ENCODE measurements at regions not wholly inside any gene's neighbourhood (a gene's known extent, or its start where the extent isn't known, plus 50 kb on each side); places are given as distances from the start of the nearest gene placed in this dataset.

DNA sequence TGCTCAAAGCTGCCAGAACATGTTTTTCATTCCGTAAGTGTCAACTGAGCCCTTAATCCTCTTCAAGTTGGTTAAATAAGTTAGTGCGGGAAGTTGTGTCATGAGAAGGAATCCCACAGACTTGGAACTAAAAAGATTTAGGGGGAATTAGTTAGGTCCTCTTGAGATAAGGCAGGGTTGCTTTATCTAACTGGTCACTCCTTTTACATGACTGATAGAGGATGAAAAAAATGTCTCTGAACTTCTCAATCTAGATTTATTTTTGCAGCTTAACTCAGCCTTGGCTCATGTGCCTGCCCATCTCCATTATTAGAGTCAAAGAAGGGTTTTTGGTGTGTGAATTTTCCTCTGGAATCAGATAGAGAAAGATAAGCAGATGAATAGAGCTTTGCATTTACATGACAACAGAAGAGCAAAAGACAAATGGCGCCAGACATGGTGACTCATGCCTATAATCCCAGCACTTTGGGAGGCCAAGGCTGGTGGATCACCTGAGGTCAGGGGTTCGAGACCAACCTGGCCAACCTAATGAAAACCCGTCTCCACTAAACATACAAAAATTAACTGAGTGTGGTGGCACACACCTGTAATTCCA lies 882.9 kb downstream of the RPA4 start:
- no peak for DNase-seq (ENCODE audit: low spot score)

- DNase-seq (ENCODE audit: low spot score), result no peak
Observed at GRCh38 chrX:97787311-97787710, 903.6 kb downstream of the RPA4 start.

DNA sequence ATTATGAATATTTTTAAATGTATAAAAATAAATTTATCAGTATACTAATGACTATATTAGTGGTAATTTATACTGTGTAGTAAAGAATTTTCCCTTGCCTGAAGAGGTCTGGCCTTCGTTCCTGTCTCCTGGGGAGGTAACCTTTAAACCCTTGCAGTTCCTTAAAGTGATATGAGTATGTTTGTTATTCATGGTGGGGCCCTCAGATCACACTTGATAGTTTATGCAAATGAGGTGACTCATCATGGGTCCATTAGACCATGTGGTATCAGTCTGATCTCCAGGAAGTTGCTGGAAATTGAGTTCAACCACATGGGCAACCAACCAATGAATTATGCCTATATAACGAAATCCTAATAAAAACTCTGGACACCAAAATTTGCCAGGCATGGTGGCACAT lies 904.1 kb downstream of the RPA4 start:
- DNase-seq (ENCODE audit: low spot score), result no peak

- no peak for DNase-seq (ENCODE audit: low spot score)
Observed at GRCh38 chrX:97790850-97791249, 907.1 kb downstream of the RPA4 start.

- no peak for DNase-seq (ENCODE audit: low spot score)
Observed at GRCh38 chrX:97797076-97797475, 913.4 kb downstream of the RPA4 start.

DNA sequence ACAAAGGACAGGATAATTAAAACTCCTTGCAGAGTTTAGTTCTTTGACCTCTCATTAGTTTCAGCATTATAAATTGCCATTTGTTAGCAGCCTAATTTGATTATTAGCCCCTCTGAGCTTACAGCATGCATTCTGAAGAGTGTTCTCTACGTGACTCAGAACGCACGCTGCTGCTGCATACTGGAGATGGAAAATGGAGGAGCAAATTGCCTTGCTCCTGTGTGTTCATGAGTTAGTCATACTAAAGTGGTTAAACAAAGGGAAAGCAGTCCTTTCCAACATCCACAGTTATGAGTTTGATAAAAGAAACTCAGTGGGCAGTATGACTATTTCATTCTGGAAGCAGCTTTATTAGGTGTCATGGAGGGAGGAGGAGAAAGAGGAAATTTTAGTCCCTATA lies 922.5 kb downstream of the RPA4 start:
- DNase-seq (ENCODE audit: low spot score), result peak; percentile 1

- no peak for DNase-seq (ENCODE audit: low spot score)
Observed at GRCh38 chrX:97806946-97807345, 923.2 kb downstream of the RPA4 start.

DNA sequence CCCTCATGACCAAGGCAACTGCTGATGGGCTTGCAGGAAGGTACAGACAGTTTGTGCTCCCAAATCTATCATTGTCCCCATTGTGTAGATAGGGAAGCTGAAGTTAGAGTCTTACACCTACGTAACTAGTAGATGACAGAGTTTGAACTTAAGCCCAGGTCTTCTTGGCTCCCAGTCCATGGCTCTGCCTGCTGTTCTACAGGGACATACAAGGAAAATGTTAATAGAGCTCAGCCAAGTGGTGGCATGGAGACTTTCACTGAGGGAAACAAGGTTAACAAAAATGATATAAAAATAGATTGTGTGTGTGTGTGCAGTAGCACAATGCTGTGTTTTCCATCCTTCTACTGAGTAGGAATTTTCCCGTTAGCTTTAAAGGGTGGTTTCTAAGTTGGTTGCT lies 936.5 kb downstream of the RPA4 start:
- DNase-seq (ENCODE audit: low spot score), result no peak

DNA sequence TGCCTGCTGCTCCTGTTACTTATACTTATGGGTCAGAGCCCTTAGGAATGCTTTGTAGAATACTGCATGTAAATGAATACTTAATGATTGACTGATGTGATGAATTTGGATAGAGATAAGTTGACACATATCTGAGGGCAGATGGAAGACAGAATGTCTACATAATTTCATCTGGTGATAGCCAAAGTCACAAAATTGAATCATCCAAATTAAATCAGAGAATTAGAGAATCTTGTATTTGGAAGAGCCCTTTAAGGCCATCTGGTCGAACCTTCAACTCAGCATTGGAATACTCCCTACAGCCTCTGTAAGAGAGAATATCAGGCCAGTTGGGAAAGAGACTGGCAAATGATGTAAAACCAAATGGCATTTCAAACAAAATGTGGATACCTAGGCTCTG lies 944.8 kb downstream of the RPA4 start:
- DNase-seq (ENCODE audit: low spot score), result no peak

DNA sequence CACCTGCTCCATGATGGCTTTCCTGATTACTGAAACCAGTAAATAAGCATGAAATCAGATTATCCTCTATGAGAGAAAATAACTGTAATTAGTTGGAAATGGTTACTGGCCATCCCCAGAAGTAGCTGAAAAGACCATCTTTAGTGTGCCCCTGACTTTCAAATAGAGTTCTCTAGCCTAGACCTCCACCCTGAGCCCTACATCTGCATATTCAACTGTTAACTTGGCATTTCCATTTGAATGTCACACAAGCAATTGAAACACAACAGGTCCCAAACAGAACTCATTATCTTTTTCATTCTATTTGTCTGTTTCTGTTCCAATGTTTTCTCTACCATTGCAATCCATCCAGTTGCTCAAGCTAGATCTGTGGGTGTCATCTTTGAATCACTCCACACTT lies 952.3 kb downstream of the RPA4 start:
- no peak for DNase-seq (ENCODE audit: low spot score)

DNA sequence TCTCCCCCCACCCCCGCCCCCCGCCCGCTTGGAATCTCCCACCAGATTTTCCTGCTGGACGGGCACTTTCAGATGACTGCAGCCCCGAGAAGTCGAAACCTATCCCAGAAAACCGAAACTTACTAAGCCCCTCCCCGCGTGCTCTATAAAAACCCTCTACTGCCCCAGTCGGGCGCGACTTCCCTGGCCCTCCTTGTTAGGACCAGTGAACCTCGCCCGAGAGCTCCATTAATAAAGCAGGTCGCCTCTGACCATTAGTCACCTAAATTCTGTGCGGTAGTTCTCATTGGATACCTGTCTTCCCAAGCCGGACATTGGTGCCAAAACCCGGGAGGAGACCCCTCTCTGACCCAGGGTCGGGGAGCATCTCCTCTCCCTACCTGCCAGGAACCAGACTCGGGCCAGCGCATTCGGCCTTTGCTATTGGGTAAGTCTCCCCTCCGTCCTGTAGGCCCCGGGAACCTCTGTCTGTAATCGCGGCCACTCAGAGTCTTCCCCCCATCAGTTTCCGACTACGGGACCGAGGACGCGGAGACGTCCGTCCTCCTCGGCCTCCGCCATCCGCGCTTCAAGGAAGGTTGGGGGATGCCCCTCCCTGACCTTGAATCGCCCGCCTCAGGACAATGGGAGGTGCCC lies 958.0 kb downstream of the RPA4 start:
- DNase-seq (ENCODE audit: low spot score), result no peak

DNA sequence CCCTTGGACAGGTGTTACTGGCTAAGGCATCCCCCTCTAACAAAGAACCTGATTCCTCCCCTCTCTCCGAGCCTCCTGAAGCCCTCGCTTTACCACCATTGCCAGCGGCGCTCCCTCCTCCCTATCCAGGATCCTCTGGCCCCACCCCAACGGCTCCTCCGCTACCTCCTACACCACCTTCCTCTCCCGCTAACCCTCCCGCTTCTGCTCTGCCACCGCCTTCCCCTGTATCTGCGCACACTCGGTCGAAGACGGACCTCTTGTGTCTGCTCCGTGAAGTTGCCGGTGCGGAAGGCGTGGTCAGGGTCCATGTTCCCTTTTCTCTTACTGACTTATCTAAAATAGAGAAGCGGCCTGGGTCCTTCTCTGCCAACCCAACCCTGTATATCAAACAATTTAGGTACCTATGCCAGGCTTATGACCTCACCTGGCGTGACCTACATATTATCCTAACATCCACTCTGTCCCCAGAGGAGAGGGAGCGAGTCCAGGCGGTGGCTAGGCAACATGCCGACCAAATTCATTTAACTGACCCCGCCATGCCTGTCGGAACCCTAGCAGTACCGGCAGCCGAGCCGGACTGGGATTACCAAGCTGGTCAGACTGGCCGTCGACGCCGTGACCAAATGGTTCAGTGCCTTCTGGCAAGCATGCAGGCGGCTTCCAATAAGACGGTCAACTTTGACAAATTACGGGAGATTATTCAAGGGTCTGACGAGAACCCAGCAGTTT lies 958.9 kb downstream of the RPA4 start:
- DNase-seq (ENCODE audit: low spot score), result no peak

DNA sequence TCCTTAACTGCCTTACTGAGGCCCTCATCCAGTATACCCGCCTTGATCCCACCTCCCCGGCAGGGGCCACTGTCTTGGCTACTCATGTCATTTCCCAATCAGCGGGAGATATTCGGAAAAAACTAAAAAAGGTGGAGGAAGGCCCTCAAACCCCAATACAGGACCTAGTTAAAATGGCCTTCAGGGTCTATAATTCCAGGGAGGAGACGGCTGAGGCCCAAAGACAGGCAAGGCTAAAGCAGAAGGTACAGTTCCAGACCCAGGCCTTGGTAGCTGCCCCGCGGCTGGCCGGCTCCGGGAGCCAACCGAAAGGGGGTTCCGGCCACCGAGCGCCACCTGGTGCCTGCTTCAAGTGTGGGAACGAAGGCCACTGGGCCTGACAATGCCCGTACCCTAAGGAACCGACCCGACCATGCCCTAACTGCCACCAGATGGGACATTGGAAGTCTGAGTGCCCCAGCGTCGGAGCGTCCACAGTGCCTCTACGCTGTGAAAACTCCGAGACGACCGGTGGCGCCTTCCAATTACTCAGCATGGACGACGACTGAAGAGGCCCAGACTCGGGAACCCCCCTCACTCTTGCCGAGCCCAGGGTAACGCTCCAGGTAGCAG lies 959.6 kb downstream of the RPA4 start:
- no peak for DNase-seq (ENCODE audit: low spot score)

GRCh38 chrX:97844161-97844560 lies 960.5 kb downstream of the RPA4 start:
- DNase-seq (ENCODE audit: low spot score), result no peak

- DNase-seq (ENCODE audit: low spot score), result no peak
Observed at GRCh38 chrX:97844943-97845342, 961.2 kb downstream of the RPA4 start.

- DNase-seq (ENCODE audit: low spot score), result no peak
Observed at GRCh38 chrX:97845451-97845850, 961.7 kb downstream of the RPA4 start.

DNA sequence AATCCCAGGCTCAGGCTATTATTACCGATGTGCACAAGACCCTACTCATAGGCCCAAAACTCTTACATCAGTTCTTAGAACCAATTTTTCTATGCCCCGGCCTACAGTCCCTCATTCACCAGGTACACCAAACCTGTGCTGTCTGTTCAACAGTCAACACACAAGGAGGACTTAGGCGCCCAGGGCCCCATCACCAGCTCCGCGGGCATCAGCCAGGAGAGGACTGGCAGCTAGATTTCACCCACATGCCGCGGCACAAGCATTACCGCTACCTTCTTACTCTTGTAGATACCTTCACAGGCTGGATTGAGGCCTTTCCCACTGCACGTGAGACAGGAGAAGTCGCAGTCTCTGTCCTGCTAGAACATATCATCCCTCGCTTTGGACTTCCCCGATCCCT lies 962.5 kb downstream of the RPA4 start:
- DNase-seq (ENCODE audit: low spot score), result no peak

GRCh38 chrX:97846718-97847237 lies 963.1 kb downstream of the RPA4 start:
- no peak for DNase-seq (ENCODE audit: low spot score)

GRCh38 chrX:97847885-97848679 lies 964.4 kb downstream of the RPA4 start:
- DNase-seq (ENCODE audit: low spot score), result no peak

DNA sequence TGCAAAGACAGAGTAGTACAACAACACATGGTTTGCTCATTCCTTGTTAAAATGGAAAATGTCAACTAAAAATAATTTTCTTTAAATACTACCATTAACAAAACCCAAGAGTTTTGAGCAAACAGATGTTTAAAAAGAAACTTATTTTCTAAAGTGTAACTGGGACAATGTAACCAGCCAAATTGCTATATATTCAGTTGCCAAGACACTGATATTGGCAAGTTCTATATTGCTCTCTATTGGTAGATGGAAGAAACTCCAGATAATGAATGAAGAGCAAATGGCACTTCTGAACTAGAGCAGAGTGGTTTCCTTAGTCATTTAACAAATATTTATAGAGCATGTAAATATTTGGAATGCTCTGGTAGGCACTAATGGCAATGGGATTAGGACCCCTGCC lies 966.2 kb downstream of the RPA4 start:
- no peak for DNase-seq (ENCODE audit: low spot score)

- DNase-seq (ENCODE audit: low spot score), result no peak
Observed at GRCh38 chrX:97850911-97851310, 967.2 kb downstream of the RPA4 start.

GRCh38 chrX:97854086-97854485 lies 970.4 kb downstream of the RPA4 start:
- DNase-seq (ENCODE audit: low spot score), result no peak
